ENCODE measurements at regions not wholly inside any gene's neighbourhood (a gene's known extent, or its start where the extent isn't known, plus 50 kb on each side); places are given as distances from the start of the nearest gene placed in this dataset.

- TF ChIP-seq, protein P1, sequence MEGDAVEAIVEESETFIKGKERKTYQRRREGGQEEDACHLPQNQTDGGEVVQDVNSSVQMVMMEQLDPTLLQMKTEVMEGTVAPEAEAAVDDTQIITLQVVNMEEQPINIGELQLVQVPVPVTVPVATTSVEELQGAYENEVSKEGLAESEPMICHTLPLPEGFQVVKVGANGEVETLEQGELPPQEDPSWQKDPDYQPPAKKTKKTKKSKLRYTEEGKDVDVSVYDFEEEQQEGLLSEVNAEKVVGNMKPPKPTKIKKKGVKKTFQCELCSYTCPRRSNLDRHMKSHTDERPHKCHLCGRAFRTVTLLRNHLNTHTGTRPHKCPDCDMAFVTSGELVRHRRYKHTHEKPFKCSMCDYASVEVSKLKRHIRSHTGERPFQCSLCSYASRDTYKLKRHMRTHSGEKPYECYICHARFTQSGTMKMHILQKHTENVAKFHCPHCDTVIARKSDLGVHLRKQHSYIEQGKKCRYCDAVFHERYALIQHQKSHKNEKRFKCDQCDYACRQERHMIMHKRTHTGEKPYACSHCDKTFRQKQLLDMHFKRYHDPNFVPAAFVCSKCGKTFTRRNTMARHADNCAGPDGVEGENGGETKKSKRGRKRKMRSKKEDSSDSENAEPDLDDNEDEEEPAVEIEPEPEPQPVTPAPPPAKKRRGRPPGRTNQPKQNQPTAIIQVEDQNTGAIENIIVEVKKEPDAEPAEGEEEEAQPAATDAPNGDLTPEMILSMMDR (IDR thresholded peaks at IDR 0.05; ENCODE audit: insufficient read depth, low read depth, low read length): no peak
- TF ChIP-seq EZH2 (IDR thresholded peaks at IDR 0.05; ENCODE audit: insufficient read depth, low read length): no peak
These were observed 1192.0 kb upstream of the PHF14 start for GRCh38 chr7:9781710-9782109.

All from astrocyte (in vitro differentiated cells and primary cell).